NCI-H1092 treated with DMSO at 0.1 percent for 48 hours (cell line): ENCODE measurements at regions not wholly inside any gene's neighbourhood (a gene's known extent, or its start where the extent isn't known, plus 50 kb on each side); places are given as distances from the start of the nearest gene placed in this dataset.
A peak's percentile ranks its signal among the peaks of the same experiment; 100 is the strongest.

Experiments
- DNase-seq: peaks from one replicate; lab custom pipeline; 2025; lab: John Stamatoyannopoulos, UW

- DNase-seq: no peak
These were observed 198.0 kb upstream of the MAMLD1 start for GRCh38 chrX:150164971-150165600.

DNA sequence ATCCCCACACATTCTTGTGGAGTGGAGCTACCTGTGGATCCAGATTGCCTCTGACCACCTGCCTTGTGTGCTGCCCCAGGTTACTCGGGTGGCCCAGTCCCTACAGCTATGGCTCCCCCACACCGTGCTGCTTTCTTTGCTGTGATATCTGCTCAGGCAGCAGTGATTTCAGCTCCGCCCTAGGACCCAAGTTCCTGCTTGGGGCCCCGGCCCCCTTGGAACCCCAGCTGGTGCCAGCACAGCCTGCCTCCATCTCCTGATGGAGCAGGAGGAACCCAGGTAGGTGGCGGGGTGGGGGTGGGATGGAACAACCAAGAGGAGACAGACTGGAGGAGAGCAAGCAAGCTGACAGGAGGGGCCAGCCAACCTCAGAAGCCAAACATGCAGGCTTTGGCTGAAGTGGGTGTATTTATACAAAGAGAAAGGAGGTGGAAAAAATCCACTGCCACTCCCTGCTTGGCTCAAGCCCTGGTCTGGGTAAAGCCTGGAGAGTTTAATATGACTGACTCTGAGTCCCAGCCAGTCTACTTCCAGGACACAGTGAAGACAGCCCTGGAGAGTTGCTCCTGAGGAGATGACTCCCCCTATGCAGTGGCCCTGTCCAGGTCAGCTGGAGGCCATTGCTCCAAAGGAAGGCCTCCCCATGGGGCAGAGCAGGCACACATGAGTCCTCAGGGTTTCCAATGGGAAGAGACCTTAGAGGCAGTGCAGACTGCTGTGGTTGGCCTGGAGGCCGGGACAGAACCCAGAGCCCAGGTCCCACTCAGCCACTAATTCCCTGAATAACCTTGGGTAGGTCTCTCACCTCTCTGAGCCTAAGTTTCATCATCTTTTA lies 197.1 kb upstream of the MAMLD1 start:
- no peak for DNase-seq

- DNase-seq: no peak
These were observed 195.4 kb upstream of the MAMLD1 start for GRCh38 chrX:150167482-150168324.

GRCh38 chrX:150182161-150182560 lies 181.0 kb upstream of the MAMLD1 start:
- no peak for DNase-seq

DNA sequence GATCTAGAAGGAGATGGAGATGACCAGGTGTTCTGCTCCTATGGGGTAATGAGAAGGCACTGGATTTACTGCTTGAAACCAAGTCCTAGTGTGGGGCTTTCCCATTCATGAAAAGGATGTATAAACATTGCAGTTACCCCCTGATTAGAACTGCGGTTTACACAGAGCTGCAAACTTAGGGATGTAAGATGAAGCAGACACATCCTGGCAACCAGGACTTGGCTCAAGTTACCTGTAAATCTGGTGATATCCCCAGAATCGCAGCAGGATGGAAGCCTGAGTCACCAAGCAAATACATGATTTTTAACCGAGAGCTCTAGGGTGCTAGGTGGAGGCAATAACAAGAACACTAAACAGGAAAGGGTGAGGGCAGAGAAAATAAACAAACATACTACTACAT lies 178.6 kb upstream of the MAMLD1 start:
- DNase-seq: no peak

DNA sequence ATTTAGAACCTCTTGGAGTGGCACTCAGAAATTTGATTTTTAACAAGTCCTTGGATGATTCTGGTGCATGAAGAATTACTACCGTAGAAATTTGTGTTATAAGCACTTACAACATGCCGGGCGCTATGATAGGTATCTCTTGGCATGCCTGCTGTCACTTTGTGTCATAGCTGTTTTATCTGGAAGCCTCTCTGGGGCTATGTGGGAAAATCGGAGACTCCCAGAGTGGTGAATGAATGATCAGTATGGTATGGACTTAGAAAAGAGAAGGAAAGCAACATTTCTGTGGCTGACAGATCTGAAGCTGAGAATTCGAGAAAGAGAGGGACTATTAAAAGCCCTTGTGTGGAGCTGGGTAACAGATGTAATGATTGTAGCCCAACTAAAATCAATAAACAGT lies 177.4 kb upstream of the MAMLD1 start:
- DNase-seq: no peak

GRCh38 chrX:150192816-150193215 lies 170.3 kb upstream of the MAMLD1 start:
- DNase-seq: no peak

DNA sequence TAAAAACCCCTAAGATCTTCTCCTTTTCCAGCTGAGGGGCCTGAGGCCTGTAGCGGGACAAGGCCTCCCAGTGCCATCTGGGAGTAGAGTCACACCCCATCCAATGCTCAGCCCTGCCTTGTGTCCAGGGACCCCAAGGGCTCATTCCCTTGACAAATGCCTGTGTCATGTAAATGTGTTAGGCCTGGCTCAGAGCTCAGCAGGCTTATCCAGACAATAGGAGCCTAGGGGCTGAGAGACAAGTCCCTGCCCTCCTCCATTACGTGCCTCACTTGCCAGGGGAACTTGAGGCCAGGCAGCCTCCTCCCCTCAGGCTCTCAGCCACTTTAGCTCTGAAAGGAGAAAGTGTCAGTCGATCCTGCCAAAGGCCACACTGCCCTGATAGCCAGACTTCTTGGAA lies 166.8 kb upstream of the MAMLD1 start:
- DNase-seq: no peak

GRCh38 chrX:150197388-150197787 lies 165.7 kb upstream of the MAMLD1 start:
- DNase-seq: no peak

DNA sequence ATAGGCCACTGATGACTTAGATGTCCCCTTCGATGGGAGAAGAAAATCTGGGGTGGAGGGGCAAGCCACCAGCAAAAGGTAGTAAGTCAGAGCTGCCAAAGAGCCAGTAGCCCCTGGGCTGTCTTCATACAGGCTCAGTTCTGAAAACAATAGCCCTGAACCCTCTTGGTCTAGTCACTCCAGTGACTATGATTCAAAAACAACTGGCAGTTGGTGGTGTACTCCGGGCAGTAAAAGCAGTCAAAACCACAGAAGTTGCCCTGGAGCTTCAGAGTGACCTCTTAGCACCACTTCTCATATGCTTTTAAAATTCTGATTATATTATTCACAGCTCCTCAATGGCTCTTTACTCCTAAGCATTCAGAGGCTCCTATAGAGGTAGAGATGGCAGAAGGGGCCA lies 164.3 kb upstream of the MAMLD1 start:
- DNase-seq: no peak

DNA sequence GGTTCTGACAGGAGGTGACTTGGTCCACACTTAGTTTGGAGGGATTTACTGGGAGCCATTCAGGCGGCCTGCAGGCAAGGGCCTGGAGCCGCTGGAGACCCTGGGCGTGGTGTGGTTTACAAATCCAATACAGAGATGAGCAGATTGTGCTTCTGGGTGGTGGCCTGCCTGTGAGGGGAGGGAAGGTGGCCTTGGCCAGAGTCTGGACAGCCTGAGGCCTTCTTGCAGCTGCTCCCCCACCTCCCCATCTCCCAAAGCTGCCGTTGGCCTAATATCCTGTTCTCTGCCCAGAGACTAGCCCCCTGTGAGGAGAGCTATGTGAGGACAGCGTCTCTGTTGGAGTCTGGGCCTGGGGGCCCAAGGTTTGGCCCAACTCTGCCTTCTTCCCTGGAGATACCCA lies 163.9 kb upstream of the MAMLD1 start:
- no peak for DNase-seq

DNA sequence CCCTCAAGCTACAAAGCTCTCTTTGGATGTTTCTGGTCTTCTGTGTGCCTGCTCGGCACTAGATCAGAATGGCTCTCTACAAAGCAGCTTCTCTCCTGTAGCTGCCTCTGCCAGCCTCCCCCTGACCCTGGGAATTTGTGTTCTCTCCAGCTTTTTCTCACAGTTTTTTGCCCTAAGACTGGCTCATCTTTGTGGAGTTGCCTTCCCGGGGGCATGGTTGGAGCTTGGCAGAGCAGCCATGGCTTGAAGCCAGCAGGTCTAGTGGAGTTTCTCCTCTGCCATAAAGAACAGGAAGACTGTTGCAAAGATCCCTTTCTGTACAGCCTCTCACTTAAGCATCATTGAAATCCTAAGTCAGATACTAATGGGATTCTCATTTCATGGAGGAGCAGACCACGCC lies 163.3 kb upstream of the MAMLD1 start:
- peak; percentile 23 for DNase-seq

- no peak for DNase-seq
These were observed 162.8 kb upstream of the MAMLD1 start for GRCh38 chrX:150200361-150200760.

GRCh38 chrX:150200820-150201287 lies 162.3 kb upstream of the MAMLD1 start:
- peak; percentile 85 for DNase-seq

DNA sequence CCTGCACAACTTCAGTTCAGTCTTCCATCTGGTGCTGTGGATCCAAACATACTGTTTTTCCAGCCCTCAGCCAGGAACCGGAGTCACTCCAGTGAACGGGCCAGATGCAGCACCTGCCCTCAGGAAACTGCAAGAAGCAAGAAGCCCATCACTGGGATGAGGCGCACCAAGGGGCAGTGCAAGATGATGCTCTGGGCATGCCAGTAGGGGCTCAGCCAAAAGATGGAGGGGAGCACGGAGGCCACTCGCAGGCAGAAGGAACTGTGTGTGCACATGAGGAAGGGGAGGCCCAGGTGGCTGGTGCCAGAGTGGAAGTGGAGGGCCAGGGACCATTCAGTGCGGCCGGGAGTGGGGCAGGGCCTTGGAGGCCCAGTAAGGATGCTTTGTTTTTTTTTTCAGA lies 161.7 kb upstream of the MAMLD1 start:
- DNase-seq: no peak

- DNase-seq: no peak
These were observed 161.3 kb upstream of the MAMLD1 start for GRCh38 chrX:150201841-150202240.

DNA sequence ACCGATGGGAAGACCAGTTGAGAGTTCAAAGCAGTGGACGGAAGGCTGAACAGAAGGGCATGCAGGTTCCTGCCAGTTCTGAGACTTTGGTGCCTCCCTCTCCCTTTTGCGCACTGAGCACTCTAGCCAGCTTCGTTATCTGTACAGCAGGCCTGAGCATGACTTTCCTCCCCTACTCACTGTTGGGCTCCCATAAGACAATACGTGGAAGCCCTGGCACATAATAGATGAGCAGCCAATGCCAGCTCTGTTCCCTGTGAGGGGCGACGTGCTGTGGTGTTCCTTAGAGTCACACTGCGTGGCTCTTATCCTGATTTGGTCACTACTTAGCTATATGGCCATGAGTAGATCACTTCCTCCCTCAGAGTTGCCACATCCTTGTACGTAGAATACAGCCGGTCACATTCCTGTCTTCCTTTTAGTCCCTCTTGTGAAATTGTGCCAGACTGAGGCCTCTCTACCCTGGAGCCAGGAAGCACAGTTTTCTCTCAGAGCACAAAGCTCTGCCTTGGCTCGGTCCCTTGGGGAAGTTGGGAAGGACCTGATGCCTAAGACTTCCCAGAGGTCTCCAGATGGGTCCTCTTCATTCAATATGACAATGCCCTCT lies 160.4 kb upstream of the MAMLD1 start:
- no peak for DNase-seq

GRCh38 chrX:150203248-150203645 lies 159.9 kb upstream of the MAMLD1 start:
- DNase-seq: no peak

DNA sequence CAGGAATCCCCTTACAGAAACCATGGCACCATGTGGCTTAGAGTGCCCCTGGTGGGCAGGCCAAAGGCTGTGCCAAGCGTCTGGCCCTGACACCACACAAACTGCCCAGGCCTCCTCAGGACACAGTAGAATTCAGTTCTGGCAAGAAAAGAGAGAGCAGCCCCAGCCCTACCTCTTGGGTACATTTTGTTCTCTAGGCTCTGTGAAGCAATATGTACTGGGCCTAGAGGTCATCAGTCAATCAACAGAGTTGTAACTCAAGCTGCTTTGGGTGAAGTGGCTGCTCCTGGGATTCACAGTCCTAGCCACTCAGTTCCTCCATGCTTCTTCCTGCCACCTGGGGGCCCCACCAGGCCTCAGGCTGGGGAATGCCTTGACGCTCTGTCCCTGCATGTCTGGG lies 158.1 kb upstream of the MAMLD1 start:
- DNase-seq: no peak

DNA sequence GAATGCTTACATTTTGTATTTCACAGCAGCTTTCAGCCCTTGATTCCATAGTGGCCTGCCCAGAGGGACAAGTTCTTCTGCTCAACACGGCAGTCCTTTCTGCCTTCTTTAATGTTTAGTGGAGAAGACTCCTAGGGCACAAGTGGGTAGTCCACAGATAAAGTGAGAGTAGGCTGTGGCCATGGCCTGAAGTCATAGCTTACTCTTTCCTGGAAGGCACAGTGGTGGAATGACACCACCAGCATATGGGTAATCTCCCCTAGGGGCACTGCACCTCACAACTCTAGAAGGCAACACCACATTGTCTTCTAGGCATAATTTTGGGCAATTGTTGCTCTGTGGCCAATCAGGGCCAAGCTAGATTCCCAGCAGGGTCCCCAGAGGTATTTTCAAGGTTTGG lies 155.4 kb upstream of the MAMLD1 start:
- DNase-seq: no peak

DNA sequence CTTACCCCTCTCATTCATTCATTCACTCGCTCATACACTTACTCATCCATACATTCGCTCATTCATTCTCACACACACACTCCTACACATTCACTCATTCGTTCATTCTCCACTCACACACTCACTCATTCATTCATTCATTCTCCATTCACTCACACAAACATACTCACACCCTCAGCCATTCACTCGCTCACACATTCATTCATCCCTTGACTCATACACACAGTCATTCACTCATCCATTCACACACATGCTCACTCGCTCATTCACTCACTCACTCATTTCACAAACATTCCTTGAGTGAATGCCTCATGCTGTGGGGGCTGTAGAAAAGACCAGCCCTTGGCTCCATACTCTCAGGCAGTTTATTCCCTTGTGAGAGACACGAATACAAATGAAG lies 151.1 kb upstream of the MAMLD1 start:
- no peak for DNase-seq
